Natural killer cell (primary cell): ENCODE measurements at regions not wholly inside any gene's neighbourhood (a gene's known extent, or its start where the extent isn't known, plus 50 kb on each side); places are given as distances from the start of the nearest gene placed in this dataset.

Experiments used
- ATAC-seq, 3 donors: fragments of 150-1000 bp in 2 of 3; fragments of 200-7000 bp in 1 of 3; cut with Tn5 transposase; 1 replicate in 1 of 3; 2 replicates in 2 of 3; pipeline ENCODE4 v1.10.0; 2021; ENCODE audit warnings: mild to moderate bottlenecking in 2 of 3, moderate library complexity in 2 of 3
- DNase-seq, 2 donors: peaks; one replicate each; pipeline versions ENCODE4 v3.0.0 to v3.0.0-alpha.2; 2013 to 2021; ENCODE audit warnings: mixed read lengths in 1 of 2
- H3K27ac ChIP-seq: one replicate; pipeline ENCODE4 v1.5.1; 2013; ENCODE audit warnings: mild to moderate bottlenecking, low read length
- H3K27me3 ChIP-seq: one replicate; pipeline ENCODE4 v1.6.1; 2013; ENCODE audit warnings: low read length; ENCODE audit not compliant: control insufficient read depth, insufficient read depth
- H3K36me3 ChIP-seq: one replicate; pipeline ENCODE4 v1.6.1; 2013; ENCODE audit warnings: low read length; ENCODE audit not compliant: control insufficient read depth, insufficient read depth
- H3K4me1 ChIP-seq: one replicate; pipeline ENCODE4 v1.6.1; 2013; ENCODE audit warnings: low read length; ENCODE audit not compliant: control insufficient read depth, insufficient read depth
- H3K4me3 ChIP-seq: one replicate; pipeline ENCODE4 v1.5.1; 2013; ENCODE audit warnings: low read length
- H3K9me3 ChIP-seq: one replicate; pipeline ENCODE4 v1.6.1; 2013; ENCODE audit warnings: low read length; ENCODE audit not compliant: control insufficient read depth, insufficient read depth
- H3K27ac Mint-ChIP-seq, 2 donors: one replicate each; pipeline ENCODE4 v1.8.0; 2022; ENCODE audit warnings: mild to moderate bottlenecking in 2 of 2, mixed read lengths in 2 of 2, moderate library complexity in 1 of 2
- H3K27me3 Mint-ChIP-seq, 2 donors: one replicate each; pipeline ENCODE4 v1.8.0; 2022; ENCODE audit warnings: low read depth in 2 of 2, mixed read lengths in 2 of 2
- H3K36me3 Mint-ChIP-seq: one replicate; pipeline ENCODE4 v1.8.0; 2022; ENCODE audit warnings: mixed read lengths
- H3K4me1 Mint-ChIP-seq, 2 donors: one replicate each; pipeline ENCODE4 v1.8.0; 2022; ENCODE audit warnings: mixed read lengths in 2 of 2
- H3K4me3 Mint-ChIP-seq: one replicate; pipeline ENCODE4 v1.8.0; 2022; ENCODE audit warnings: mild to moderate bottlenecking, moderate library complexity, mixed read lengths
- H3K9me3 Mint-ChIP-seq, 2 donors: one replicate each; pipeline ENCODE4 v1.8.0; 2022; ENCODE audit warnings: mixed read lengths in 2 of 2
- WGBS: methylation state at CpG from one replicate; pipeline ENCODE4 v1.1.7; 2013; ENCODE audit warnings: missing lambda C conversion rate; ENCODE audit not compliant: insufficient coverage; 5-methylcytosine and 5-hydroxymethylcytosine counted together
- intact Hi-C: fragments of 100-400 bp; cut with micrococcal nuclease; formaldehyde crosslinking; loops from one replicate; pipeline ENCODE4 v1.14.2; 2022
- TF ChIP-seq, protein P1 (sequence below): fragments of 200-600 bp; IDR thresholded peaks from one replicate; pipeline ENCODE4 v1.8.0; 2022; ENCODE audit warnings: antibody characterized with exemption

DNA sequence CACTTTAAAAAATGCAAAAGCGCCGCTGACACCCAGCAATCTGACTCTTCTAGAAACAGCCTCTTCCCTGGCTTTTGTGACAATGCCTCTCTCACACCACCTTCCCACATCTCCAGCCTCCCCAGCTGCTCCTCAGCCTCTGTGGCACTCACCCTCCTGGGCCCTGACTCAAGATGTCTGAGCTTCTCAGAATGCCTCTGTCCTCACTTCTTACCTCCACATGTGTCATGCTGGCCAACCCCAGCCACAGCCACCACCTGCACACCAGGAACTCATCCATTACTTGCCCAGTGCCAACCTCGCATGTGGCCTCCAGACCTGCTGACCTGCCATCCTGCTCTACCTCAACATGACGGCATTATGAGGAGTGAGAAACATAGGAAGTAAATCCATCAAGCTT, 249.8 kb upstream of the RAB6C start:
- H3K4me1 Mint-ChIP-seq, result no peaks in the 10 kb centered on the region
- Histone ChIP-seq H3K9me3 (no peaks in the 10 kb centered on the region), H3K4me3 (no peak overlapping the region), H3K4me1 (no peaks in the 10 kb centered on the region), H3K27ac (no peak overlapping the region), H3K36me3 (no peaks in the 10 kb centered on the region), H3K27me3 (no peaks in the 10 kb centered on the region)
- TF ChIP-seq, protein P1, sequence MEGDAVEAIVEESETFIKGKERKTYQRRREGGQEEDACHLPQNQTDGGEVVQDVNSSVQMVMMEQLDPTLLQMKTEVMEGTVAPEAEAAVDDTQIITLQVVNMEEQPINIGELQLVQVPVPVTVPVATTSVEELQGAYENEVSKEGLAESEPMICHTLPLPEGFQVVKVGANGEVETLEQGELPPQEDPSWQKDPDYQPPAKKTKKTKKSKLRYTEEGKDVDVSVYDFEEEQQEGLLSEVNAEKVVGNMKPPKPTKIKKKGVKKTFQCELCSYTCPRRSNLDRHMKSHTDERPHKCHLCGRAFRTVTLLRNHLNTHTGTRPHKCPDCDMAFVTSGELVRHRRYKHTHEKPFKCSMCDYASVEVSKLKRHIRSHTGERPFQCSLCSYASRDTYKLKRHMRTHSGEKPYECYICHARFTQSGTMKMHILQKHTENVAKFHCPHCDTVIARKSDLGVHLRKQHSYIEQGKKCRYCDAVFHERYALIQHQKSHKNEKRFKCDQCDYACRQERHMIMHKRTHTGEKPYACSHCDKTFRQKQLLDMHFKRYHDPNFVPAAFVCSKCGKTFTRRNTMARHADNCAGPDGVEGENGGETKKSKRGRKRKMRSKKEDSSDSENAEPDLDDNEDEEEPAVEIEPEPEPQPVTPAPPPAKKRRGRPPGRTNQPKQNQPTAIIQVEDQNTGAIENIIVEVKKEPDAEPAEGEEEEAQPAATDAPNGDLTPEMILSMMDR, result no peak
- no peak overlapping the region for H3K27ac Mint-ChIP-seq
- H3K9me3 Mint-ChIP-seq, result no peaks in the 10 kb centered on the region
- over 99% methylated on average over 4 of the region's 4 CpGs for WGBS
- no peak for DNase-seq
- intact Hi-C loops, result no loop called here
- H3K36me3 Mint-ChIP-seq, result no peaks in the 10 kb centered on the region
- no peak for ATAC-seq
- no peak overlapping the region for H3K4me3 Mint-ChIP-seq
- no peaks in the 10 kb centered on the region for H3K27me3 Mint-ChIP-seq

DNA sequence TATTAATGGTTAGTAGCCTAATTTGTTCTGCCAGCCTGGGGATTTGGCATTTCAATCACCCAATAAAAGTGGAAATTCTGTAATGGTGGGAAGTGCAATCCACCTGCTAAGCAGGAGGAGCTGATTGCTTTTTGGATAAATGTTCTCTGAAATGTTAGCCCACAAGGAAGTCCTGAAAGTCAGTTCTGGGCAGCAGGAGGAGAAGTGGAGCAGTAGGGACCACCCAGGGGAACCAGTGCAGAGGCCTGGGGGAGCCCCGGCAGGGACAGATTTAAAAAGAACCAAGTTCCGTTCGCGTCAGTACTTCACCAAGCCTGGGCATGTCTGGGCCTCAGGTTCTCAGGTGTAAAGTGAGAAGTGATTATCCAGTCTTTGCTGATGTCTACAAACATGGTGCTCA, 248.5 kb upstream of the RAB6C start:
- H3K4me1 ChIP-seq, result no peaks in the 10 kb centered on the region
- H3K27me3 Mint-ChIP-seq, result no peaks in the 10 kb centered on the region
- TF ChIP-seq, protein P1, result no peak
- H3K4me1 Mint-ChIP-seq, result no peaks in the 10 kb centered on the region
- H3K9me3 ChIP-seq, result no peaks in the 10 kb centered on the region
- 91% methylated on average over 4 of the region's 4 CpGs for WGBS
- no peak overlapping the region for H3K4me3 ChIP-seq
- H3K27ac ChIP-seq, result no peak overlapping the region
- intact Hi-C loops, result no loop called here
- no peaks in the 10 kb centered on the region for H3K9me3 Mint-ChIP-seq
- DNase-seq (no peak), ATAC-seq (no peak)
- no peak overlapping the region for H3K27ac Mint-ChIP-seq
- no peaks in the 10 kb centered on the region for H3K36me3 Mint-ChIP-seq
- H3K36me3 ChIP-seq, result no peaks in the 10 kb centered on the region
- no peak overlapping the region for H3K4me3 Mint-ChIP-seq
- H3K27me3 ChIP-seq, result no peaks in the 10 kb centered on the region

DNA sequence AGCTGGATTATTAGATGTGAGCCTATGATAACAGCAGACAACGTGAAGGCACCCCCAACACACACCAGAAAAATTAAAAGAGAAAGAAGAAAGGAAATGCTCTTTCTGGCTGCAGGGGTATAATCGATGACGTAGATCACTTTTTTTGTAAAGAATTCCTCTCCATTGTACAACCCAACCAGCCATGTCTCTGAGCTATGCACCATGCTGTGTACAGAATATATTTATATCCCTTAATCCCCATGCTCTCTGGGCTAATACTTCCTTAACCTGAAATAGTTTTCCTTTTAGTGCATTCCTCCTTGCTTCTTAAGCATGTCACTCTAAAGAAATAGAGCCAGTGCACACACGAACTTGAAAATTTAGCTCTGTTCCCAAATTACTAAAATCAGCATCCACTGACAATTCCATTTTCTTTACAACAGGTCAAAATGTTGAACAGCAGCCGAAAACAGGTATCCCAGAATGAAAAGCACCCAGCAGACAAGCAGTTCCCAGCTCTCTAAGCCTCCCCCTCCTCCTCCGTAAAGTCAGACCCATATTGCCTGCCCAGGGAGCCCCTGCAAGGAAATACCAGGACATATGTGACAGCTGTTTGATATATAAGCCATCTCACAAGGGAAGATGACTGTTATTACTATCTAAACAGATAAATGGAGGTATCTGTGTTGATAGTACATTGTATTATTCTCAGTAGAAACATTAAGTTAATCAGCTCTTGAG, 247.4 kb upstream of the RAB6C start:
- TF ChIP-seq, protein P1, result no peak
- ATAC-seq, result no peak
- no peaks in the 10 kb centered on the region for H3K9me3 Mint-ChIP-seq
- H3K27ac ChIP-seq, result no peak overlapping the region
- H3K27me3 Mint-ChIP-seq, result no peaks in the 10 kb centered on the region
- H3K9me3 ChIP-seq, result no peaks in the 10 kb centered on the region
- no peaks in the 10 kb centered on the region for H3K27me3 ChIP-seq
- no peaks in the 10 kb centered on the region for H3K4me1 Mint-ChIP-seq
- 87% methylated on average over 5 of the region's 6 CpGs for WGBS
- intact Hi-C loops, result no loop called here
- H3K27ac Mint-ChIP-seq, result no peak overlapping the region
- H3K36me3 Mint-ChIP-seq, result no peaks in the 10 kb centered on the region
- no peak overlapping the region for H3K4me3 Mint-ChIP-seq
- no peaks in the 10 kb centered on the region for H3K4me1 ChIP-seq
- no peak overlapping the region for H3K4me3 ChIP-seq
- no peak for DNase-seq
- H3K36me3 ChIP-seq, result no peaks in the 10 kb centered on the region

DNA sequence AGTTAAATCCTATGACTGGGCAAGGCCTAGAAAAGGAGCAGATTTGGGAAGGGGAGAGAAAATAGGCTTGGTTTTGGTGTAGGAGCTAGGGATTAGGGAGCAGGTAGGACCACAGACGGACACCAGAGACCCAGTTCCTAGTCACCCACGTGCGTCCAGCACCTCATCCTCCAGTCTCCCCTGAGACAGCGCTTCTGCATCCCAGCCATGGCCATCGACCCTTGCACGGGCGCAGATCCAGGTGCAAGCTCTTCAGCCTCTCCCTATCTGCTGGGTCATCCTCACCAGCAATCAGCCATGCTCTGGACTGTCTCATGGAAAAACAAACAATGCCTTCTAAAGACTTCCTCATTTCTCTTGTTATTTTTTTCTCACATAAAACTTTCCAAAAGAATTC, 246.8 kb upstream of the RAB6C start:
- no peak for ATAC-seq
- Histone ChIP-seq H3K27me3 (no peaks in the 10 kb centered on the region), H3K4me3 (no peak overlapping the region), H3K4me1 (no peaks in the 10 kb centered on the region), H3K27ac (no peak overlapping the region), H3K36me3 (no peaks in the 10 kb centered on the region), H3K9me3 (no peaks in the 10 kb centered on the region)
- TF ChIP-seq, protein P1, result no peak
- no peak for DNase-seq
- Mint-ChIP-seq H3K4me3 (no peak overlapping the region), H3K4me1 (no peaks in the 10 kb centered on the region), H3K36me3 (no peaks in the 10 kb centered on the region), H3K27me3 (no peaks in the 10 kb centered on the region), H3K9me3 (no peaks in the 10 kb centered on the region), H3K27ac (no peak overlapping the region)
- intact Hi-C loops, result no loop called here
- WGBS, result 82% methylated on average over 7 of the region's 7 CpGs
